ENCODE measurements at regions not wholly inside any gene's neighbourhood (a gene's known extent, or its start where the extent isn't known, plus 50 kb on each side); places are given as distances from the start of the nearest gene placed in this dataset.
"Not testable (repeated sequence)": the region's sequence is repeated elsewhere in the genome, so short reads cannot be mapped to it uniquely, and the experiment has no call there.

- not testable (repeated sequence) for H3K27ac ChIP-seq; DNase-seq (ENCODE audit: low spot score); H3K27me3 ChIP-seq (replicated peaks; ENCODE audit: insufficient read depth); H3K4me3 ChIP-seq; H3K9me3 ChIP-seq; H3K4me1 ChIP-seq (ENCODE audit: control insufficient read depth in 1 of 2, low read depth in 2 of 2); H3K36me3 ChIP-seq; ATAC-seq (ENCODE audit: insufficient number of reproducible peaks, low FRiP score, low read depth)
These were observed 101.0 kb downstream of the SMC2 start for GRCh38 chr9:104195142-104195541.

DNA sequence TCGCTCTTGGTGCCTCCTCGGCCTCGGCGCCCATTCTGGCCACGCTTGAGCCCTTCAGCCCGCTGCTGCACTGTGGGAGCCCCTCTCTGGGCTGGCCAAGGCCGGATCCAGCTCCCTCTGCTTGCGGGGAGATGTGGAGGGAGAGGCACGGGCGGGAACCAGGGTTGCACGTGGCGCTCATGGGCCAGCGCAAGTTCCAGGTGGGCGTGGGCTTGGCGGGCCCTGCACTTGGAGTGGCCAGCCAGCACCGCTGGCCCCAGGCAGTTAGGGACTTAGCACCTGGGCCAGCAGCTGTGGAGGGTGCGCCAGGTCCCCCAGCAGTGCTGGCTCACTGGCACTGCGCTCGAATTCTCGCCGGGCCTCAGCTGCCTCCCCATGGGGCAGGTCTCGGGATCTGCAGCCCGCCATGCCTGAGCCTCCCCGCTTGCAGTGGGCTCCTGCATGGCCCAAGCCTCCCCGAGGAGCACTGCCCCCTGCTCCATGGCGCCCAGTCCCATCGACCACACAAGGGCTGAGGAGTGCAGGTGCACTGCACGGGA lies 106.4 kb downstream of the SMC2 start:
- DNase-seq (ENCODE audit: low spot score) (no peak), ATAC-seq (ENCODE audit: insufficient number of reproducible peaks, low FRiP score, low read depth) (no peak)
- Histone ChIP-seq H3K36me3 (no peaks in the 10 kb centered on the region), H3K9me3 (no peaks in the 10 kb centered on the region), H3K4me3 (no peak overlapping the region), H3K27me3 (replicated peaks; ENCODE audit: insufficient read depth) (no peaks in the 10 kb centered on the region), H3K27ac (no peak overlapping the region), H3K4me1 (ENCODE audit: control insufficient read depth in 1 of 2, low read depth in 2 of 2) (no peaks in the 10 kb centered on the region)
- TF ChIP-seq, protein P1, sequence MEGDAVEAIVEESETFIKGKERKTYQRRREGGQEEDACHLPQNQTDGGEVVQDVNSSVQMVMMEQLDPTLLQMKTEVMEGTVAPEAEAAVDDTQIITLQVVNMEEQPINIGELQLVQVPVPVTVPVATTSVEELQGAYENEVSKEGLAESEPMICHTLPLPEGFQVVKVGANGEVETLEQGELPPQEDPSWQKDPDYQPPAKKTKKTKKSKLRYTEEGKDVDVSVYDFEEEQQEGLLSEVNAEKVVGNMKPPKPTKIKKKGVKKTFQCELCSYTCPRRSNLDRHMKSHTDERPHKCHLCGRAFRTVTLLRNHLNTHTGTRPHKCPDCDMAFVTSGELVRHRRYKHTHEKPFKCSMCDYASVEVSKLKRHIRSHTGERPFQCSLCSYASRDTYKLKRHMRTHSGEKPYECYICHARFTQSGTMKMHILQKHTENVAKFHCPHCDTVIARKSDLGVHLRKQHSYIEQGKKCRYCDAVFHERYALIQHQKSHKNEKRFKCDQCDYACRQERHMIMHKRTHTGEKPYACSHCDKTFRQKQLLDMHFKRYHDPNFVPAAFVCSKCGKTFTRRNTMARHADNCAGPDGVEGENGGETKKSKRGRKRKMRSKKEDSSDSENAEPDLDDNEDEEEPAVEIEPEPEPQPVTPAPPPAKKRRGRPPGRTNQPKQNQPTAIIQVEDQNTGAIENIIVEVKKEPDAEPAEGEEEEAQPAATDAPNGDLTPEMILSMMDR (IDR thresholded peaks at IDR 0.05), result no peak

GRCh38 chr9:104206766-104207165 lies 112.7 kb downstream of the SMC2 start:
- ATAC-seq (ENCODE audit: insufficient number of reproducible peaks, low FRiP score, low read depth) (no peak), DNase-seq (ENCODE audit: low spot score) (no peak)
- no peaks in the 10 kb centered on the region for H3K9me3 ChIP-seq
- H3K4me3 ChIP-seq, result no peak overlapping the region
- no peak overlapping the region for H3K27ac ChIP-seq
- no peaks in the 10 kb centered on the region for H3K4me1 ChIP-seq (ENCODE audit: control insufficient read depth in 1 of 2, low read depth in 2 of 2)
- TF ChIP-seq, protein P1 (IDR thresholded peaks at IDR 0.05), result no peak
- H3K27me3 ChIP-seq (replicated peaks; ENCODE audit: insufficient read depth), result no peaks in the 10 kb centered on the region
- no peaks in the 10 kb centered on the region for H3K36me3 ChIP-seq

DNA sequence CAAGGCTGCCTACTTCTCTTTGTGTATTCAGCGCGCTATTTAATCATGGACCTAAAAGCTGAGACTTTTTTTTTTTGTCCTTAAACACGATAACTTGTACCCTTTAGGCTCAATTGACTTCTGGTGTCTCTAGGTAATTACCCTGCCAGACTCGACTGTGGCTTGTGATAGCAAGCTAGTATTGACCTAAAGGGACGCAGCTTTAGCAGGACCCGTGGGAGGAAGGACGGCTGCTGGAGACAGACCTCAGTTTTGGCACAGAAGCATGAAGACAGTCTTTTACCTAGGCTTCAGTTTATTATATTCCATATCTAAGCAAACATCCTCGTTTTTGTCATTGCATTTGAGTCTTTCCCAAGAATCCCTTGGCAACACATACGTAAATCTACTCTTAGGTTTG lies 115.3 kb downstream of the SMC2 start:
- no peak overlapping the region for H3K4me3 ChIP-seq
- H3K36me3 ChIP-seq, result no peaks in the 10 kb centered on the region
- TF ChIP-seq, protein P1 (IDR thresholded peaks at IDR 0.05), result no peak
- no peak for DNase-seq (ENCODE audit: low spot score)
- no peaks in the 10 kb centered on the region for H3K4me1 ChIP-seq (ENCODE audit: control insufficient read depth in 1 of 2, low read depth in 2 of 2)
- H3K27ac ChIP-seq, result no peak overlapping the region
- ATAC-seq (ENCODE audit: insufficient number of reproducible peaks, low FRiP score, low read depth), result no peak
- no peaks in the 10 kb centered on the region for H3K9me3 ChIP-seq
- no peaks in the 10 kb centered on the region for H3K27me3 ChIP-seq (replicated peaks; ENCODE audit: insufficient read depth)

GRCh38 chr9:104227108-104227507 lies 133.0 kb downstream of the SMC2 start:
- no peak for DNase-seq (ENCODE audit: low spot score)
- H3K27ac ChIP-seq, result no peak overlapping the region
- no peak overlapping the region for H3K4me3 ChIP-seq
- no peaks in the 10 kb centered on the region for H3K36me3 ChIP-seq
- ATAC-seq (ENCODE audit: insufficient number of reproducible peaks, low FRiP score, low read depth), result no peak
- TF ChIP-seq, protein P1 (IDR thresholded peaks at IDR 0.05), result no peak
- no peaks in the 10 kb centered on the region for H3K4me1 ChIP-seq (ENCODE audit: control insufficient read depth in 1 of 2, low read depth in 2 of 2)
- H3K9me3 ChIP-seq, result no peaks in the 10 kb centered on the region
- no peaks in the 10 kb centered on the region for H3K27me3 ChIP-seq (replicated peaks; ENCODE audit: insufficient read depth)

GRCh38 chr9:104232781-104233341 lies 138.8 kb downstream of the SMC2 start:
- Histone ChIP-seq H3K27ac (no peak overlapping the region), H3K27me3 (replicated peaks; ENCODE audit: insufficient read depth) (no peaks in the 10 kb centered on the region), H3K4me1 (ENCODE audit: control insufficient read depth in 1 of 2, low read depth in 2 of 2) (no peaks in the 10 kb centered on the region), H3K36me3 (no peaks in the 10 kb centered on the region), H3K9me3 (no peaks in the 10 kb centered on the region), H3K4me3 (no peak overlapping the region)
- DNase-seq (ENCODE audit: low spot score) (no peak), ATAC-seq (ENCODE audit: insufficient number of reproducible peaks, low FRiP score, low read depth) (no peak)
- TF ChIP-seq, protein P1 (IDR thresholded peaks at IDR 0.05), result no peak
